Activated CD8-positive, alpha-beta T cell treated with anti-CD3 and anti-CD28 coated beads for 36 hours (primary cell): ENCODE measurements at regions not wholly inside any gene's neighbourhood (a gene's known extent, or its start where the extent isn't known, plus 50 kb on each side); places are given as distances from the start of the nearest gene placed in this dataset.

Source experiments
- ATAC-seq: fragments of 200-7000 bp; cut with Tn5 transposase; one replicate; pipeline ENCODE4 v1.10.0; 2021; ENCODE audit warnings: mild to moderate bottlenecking, moderate library complexity
- CTCF ChIA-PET: fragments of 350-600 bp; sonication (Branson Sonifier 250); formaldehyde crosslinking; loops from one replicate; lab custom pipeline; 2021; ENCODE audit warnings: antibody characterized with exemption; lab: Charles Lee
- POLR2A ChIA-PET: fragments of 350-600 bp; sonication (Branson Sonifier 250); formaldehyde crosslinking; loops from one replicate; lab custom pipeline; 2021; ENCODE audit warnings: antibody characterized with exemption; lab: Charles Lee
- DNase-seq: peaks from one replicate; pipeline ENCODE4 v3.0.0-alpha.2; 2020
- H3K27ac Mint-ChIP-seq: one replicate; pipeline ENCODE4 v1.8.0; 2021; ENCODE audit warnings: mild to moderate bottlenecking, mixed read lengths
- H3K27me3 Mint-ChIP-seq: one replicate; pipeline ENCODE4 v1.8.0; 2021; ENCODE audit warnings: mixed read lengths
- H3K36me3 Mint-ChIP-seq: one replicate; pipeline ENCODE4 v1.8.0; 2021; ENCODE audit warnings: low read depth, mixed read lengths
- H3K4me1 Mint-ChIP-seq: one replicate; pipeline ENCODE4 v1.8.0; 2021; ENCODE audit warnings: low read depth, mixed read lengths
- H3K4me3 Mint-ChIP-seq: one replicate; pipeline ENCODE4 v1.8.0; 2021; ENCODE audit warnings: mild to moderate bottlenecking, moderate library complexity, mixed read lengths
- H3K9me3 Mint-ChIP-seq: one replicate; pipeline ENCODE4 v1.8.0; 2021; ENCODE audit warnings: mixed read lengths
- CTCF ChIP-seq: fragments of 200-600 bp; IDR thresholded peaks from one replicate; pipeline ENCODE4 v1.8.0; 2022; ENCODE audit warnings: antibody characterized with exemption, mild to moderate bottlenecking
- intact Hi-C: fragments of 100-400 bp; cut with micrococcal nuclease; formaldehyde crosslinking; loops from one replicate; pipeline ENCODE4 v1.10.0; 2022

- peaks cover 1% of the 10 kb centered on the region for H3K36me3 Mint-ChIP-seq
- no peak overlapping the region for H3K27ac Mint-ChIP-seq
- peaks cover 13% of the 10 kb centered on the region for H3K4me1 Mint-ChIP-seq
- intact Hi-C loops = no loop called here
- CTCF ChIA-PET = interaction anchor here (0.9 to 6.6 kb wide), 10 partner anchors 9 to 415 kb away, joined by 3 to 119 read pairs (median 5); partner anchors contain the start of gene SMIM29
- H3K9me3 Mint-ChIP-seq = no peaks in the 10 kb centered on the region
- no peak for DNase-seq
- no peaks in the 10 kb centered on the region for H3K27me3 Mint-ChIP-seq
- no peak overlapping the region for H3K4me3 Mint-ChIP-seq
- no peak for ATAC-seq
- POLR2A ChIA-PET = interaction anchor here (0.6 kb wide), 1 partner anchor 43 kb away, joined by 3 read pairs; no protein-coding TSS in a partner anchor
- TF ChIP-seq CTCF = no peak
Observed at GRCh38 chr6:34610819-34611477, 54.8 kb upstream of the SPDEF start.

GRCh38 chr6:34608321-34609091 is 52.4 kb upstream of the SPDEF start:
- Mint-ChIP-seq H3K9me3 (no peaks in the 10 kb centered on the region), H3K4me3 (no peak overlapping the region), H3K4me1 (peaks cover 13% of the 10 kb centered on the region), H3K36me3 (peaks cover 6% of the 10 kb centered on the region), H3K27me3 (no peaks in the 10 kb centered on the region), H3K27ac (no peak overlapping the region)
- DNase-seq = no peak
- no peak for TF ChIP-seq CTCF
- ChIA-PET CTCF (interaction anchor here (0.8 to 6.6 kb wide), 24 partner anchors 10 to 453 kb away, joined by 3 to 119 read pairs (median 6); partner anchors contain the start of gene PACSIN1), POLR2A (interaction anchor here (0.9 to 1.5 kb wide), 5 partner anchors 11 to 184 kb away, joined by 3 to 5 read pairs (median 3); partner anchors contain the start of genes BLTP3A and RPS10)
- no peak for ATAC-seq
- intact Hi-C loops = loop anchor here (2.0 to 5.0 kb wide), 3 partner anchors 81 to 361 kb away; partner anchors contain the start of gene SMIM29

- Mint-ChIP-seq H3K9me3 (no peaks in the 10 kb centered on the region), H3K36me3 (peaks cover 6% of the 10 kb centered on the region), H3K4me3 (no peak overlapping the region), H3K4me1 (peaks cover 20% of the 10 kb centered on the region), H3K27me3 (no peaks in the 10 kb centered on the region), H3K27ac (no peak overlapping the region)
- ChIA-PET CTCF (interaction anchor here (1.0 to 6.6 kb wide), 3 partner anchors 58 to 148 kb away, joined by 3 to 119 read pairs (median 3); no protein-coding TSS in a partner anchor), POLR2A (interaction anchor here (0.6 kb wide), 1 partner anchor 30 kb away, joined by 3 read pairs; no protein-coding TSS in a partner anchor)
- intact Hi-C loops = loop anchor here (5.0 kb wide), 2 partner anchors 79 to 359 kb away; partner anchors contain the start of gene SMIM29
- ATAC-seq (no peak), DNase-seq (no peak)
- no peak for TF ChIP-seq CTCF
Observed at GRCh38 chr6:34606477-34607265, 50.5 kb upstream of the SPDEF start.
